ENCODE measurements at regions not wholly inside any gene's neighbourhood (a gene's known extent, or its start where the extent isn't known, plus 50 kb on each side); places are given as distances from the start of the nearest gene placed in this dataset.
"Not testable (repeated sequence)": the region's sequence is repeated elsewhere in the genome, so short reads cannot be mapped to it uniquely, and the experiment has no call there.

GRCh38 chr1:5611851-5612250 is 380.4 kb downstream of the NPHP4 start:
- WGBS = 96% methylated on average over 3 of the region's 3 CpGs
- H3K27me3 ChIP-seq (replicated peaks; ENCODE audit: insufficient read depth) = no peaks in the 10 kb centered on the region
- DNase-seq (ENCODE audit: low spot score) = no peak
- no peaks in the 10 kb centered on the region for H3K36me3 ChIP-seq
- H3K4me3 ChIP-seq = no peak overlapping the region
- H3K27ac ChIP-seq = no peak overlapping the region
- intact Hi-C loops (cut with DNase I) = no loop called here
- H3K4me1 ChIP-seq (replicated peaks) = no peaks in the 10 kb centered on the region
- no peaks in the 10 kb centered on the region for H3K9me3 ChIP-seq
- TF ChIP-seq POLR2AphosphoS5 (IDR thresholded peaks at IDR 0.05) (no peak), CTCF (IDR thresholded peaks at IDR 0.05) (no peak), POLR2A (IDR thresholded peaks at IDR 0.05) (no peak)

- no peak overlapping the region for H3K4me3 ChIP-seq
- intact Hi-C loops (cut with DNase I) = no loop called here
- H3K9me3 ChIP-seq = no peaks in the 10 kb centered on the region
- H3K27me3 ChIP-seq (replicated peaks; ENCODE audit: insufficient read depth) = no peaks in the 10 kb centered on the region
- H3K4me1 ChIP-seq (replicated peaks) = no peaks in the 10 kb centered on the region
- DNase-seq (ENCODE audit: low spot score) = no peak
- H3K27ac ChIP-seq = no peak overlapping the region
- H3K36me3 ChIP-seq = no peaks in the 10 kb centered on the region
- WGBS = 89% methylated on average over 2 of the region's 2 CpGs
- TF ChIP-seq CTCF (IDR thresholded peaks at IDR 0.05) (no peak), POLR2A (IDR thresholded peaks at IDR 0.05) (no peak), POLR2AphosphoS5 (IDR thresholded peaks at IDR 0.05) (no peak)
These were observed 380.8 kb downstream of the NPHP4 start for GRCh38 chr1:5611431-5611830.

- no peaks in the 10 kb centered on the region for H3K9me3 ChIP-seq
- no peaks in the 10 kb centered on the region for H3K4me1 ChIP-seq (replicated peaks)
- no peaks in the 10 kb centered on the region for H3K36me3 ChIP-seq
- intact Hi-C loops (cut with DNase I) = no loop called here
- no peak overlapping the region for H3K4me3 ChIP-seq
- DNase-seq (ENCODE audit: low spot score) = no peak
- 83% methylated on average over 1 of the region's 1 CpG for WGBS
- no peaks in the 10 kb centered on the region for H3K27me3 ChIP-seq (replicated peaks; ENCODE audit: insufficient read depth)
- no peak overlapping the region for H3K27ac ChIP-seq
- TF ChIP-seq POLR2A (IDR thresholded peaks at IDR 0.05) (no peak), POLR2AphosphoS5 (IDR thresholded peaks at IDR 0.05) (no peak), CTCF (IDR thresholded peaks at IDR 0.05) (no peak)
These were observed 381.8 kb downstream of the NPHP4 start for GRCh38 chr1:5610432-5610831.

GRCh38 chr1:5603353-5604104 is 388.7 kb downstream of the NPHP4 start:
- Histone ChIP-seq H3K27ac (no peak overlapping the region), H3K9me3 (no peaks in the 10 kb centered on the region), H3K4me3 (no peak overlapping the region), H3K4me1 (replicated peaks) (peaks cover 2% of the 10 kb centered on the region), H3K36me3 (no peaks in the 10 kb centered on the region), H3K27me3 (replicated peaks; ENCODE audit: insufficient read depth) (no peaks in the 10 kb centered on the region)
- WGBS = 92% methylated on average over 3 of the region's 3 CpGs
- intact Hi-C loops (cut with DNase I) = no loop called here
- no peak for TF ChIP-seq CTCF (IDR thresholded peaks at IDR 0.05)
- TF ChIP-seq POLR2A (IDR thresholded peaks at IDR 0.05) = no peak
- no peak for TF ChIP-seq POLR2AphosphoS5 (IDR thresholded peaks at IDR 0.05)
- no peak for DNase-seq (ENCODE audit: low spot score)

- H3K4me1 ChIP-seq (replicated peaks); H3K9me3 ChIP-seq; H3K36me3 ChIP-seq; DNase-seq (ENCODE audit: low spot score); intact Hi-C loops (cut with DNase I); H3K4me3 ChIP-seq; H3K27me3 ChIP-seq (replicated peaks; ENCODE audit: insufficient read depth); H3K27ac ChIP-seq: not testable (repeated sequence)
- WGBS = 48% methylated on average over 5 of the region's 5 CpGs
These were observed 389.5 kb downstream of the NPHP4 start for GRCh38 chr1:5602718-5603117.

Measured in prostate gland (tissue), 2 donors.